NT2/D1 (cell line): ENCODE measurements at regions not wholly inside any gene's neighbourhood (a gene's known extent, or its start where the extent isn't known, plus 50 kb on each side); places are given as distances from the start of the nearest gene placed in this dataset.

Experiments
- SUZ12 ChIP-seq: IDR thresholded peaks from 2 replicates; pipeline ENCODE4 v1.6.1; 2011; ENCODE audit not compliant: insufficient read length, insufficient read depth; ENCODE audit errors: extremely low read depth
- YY1 ChIP-seq: IDR thresholded peaks from 2 replicates; pipeline ENCODE4 v1.6.1; 2011; ENCODE audit not compliant: insufficient read length, insufficient read depth
- ZNF274 ChIP-seq: IDR thresholded peaks from 2 replicates; pipeline ENCODE4 v1.6.1; 2011; ENCODE audit warnings: mild to moderate bottlenecking, low read depth, low read length

DNA sequence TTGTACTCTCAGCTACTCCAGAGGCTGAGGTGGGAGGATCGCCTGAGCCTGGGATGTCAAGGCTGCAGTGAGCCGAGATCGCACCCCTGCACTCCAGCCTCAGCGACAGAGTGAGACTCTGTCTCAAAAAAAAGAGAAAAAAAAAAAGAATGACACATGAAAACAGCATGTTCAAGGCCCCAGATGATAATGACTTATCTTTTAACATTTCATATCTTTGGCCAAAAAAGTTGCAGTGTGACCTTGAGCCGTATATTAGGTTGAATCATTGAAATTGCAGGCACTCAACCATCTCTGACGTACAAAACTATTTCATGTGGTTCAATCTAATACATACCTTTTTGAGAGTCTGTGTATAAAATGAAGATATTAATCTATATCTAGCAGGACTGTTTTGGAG lies 79.1 kb upstream of the CPEB4 start:
- TF ChIP-seq SUZ12: no peak
- no peak for TF ChIP-seq ZNF274
- TF ChIP-seq YY1: no peak
